ENCODE measurements at regions not wholly inside any gene's neighbourhood (a gene's known extent, or its start where the extent isn't known, plus 50 kb on each side); places are given as distances from the start of the nearest gene placed in this dataset.

DNA sequence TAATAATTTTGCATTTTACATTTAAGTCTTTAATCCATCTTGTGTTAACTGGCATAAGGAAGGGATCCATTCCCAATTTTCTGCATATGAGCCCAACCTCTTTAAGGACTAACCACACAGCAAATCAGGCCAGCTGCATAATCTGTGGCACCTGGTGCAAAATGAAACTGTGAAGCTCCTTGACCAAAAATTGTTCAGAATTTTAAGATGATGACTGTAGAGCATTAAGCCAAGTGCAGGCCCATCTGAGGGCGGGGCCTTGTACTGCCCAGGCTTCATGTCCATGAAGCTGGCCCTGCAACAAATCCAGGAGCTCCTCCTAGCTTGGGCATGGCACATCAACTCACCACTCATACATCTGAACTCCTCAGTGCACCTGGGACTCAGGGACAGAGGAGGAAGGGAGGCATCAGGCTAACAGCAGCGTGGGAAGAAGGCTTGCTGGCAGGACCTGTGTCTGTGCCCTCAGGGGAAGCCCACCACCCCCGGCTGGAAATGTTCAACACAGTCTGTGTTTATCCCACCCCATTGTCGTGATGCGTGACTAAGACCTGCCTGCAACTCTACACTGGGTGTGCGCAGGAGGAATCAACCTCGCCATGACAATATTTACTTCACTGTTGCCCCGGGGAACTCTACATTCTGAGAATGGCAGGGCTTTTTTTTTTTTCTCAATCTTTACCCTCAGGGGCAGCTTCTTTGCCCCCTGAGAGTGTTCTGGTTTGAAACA lies 128.9 kb upstream of the SIX2 start:
- TF ChIP-seq EZH2 (IDR thresholded peaks at IDR 0.05) (no peak), FOXP2 (optimal IDR thresholded peaks at IDR 0.05; ENCODE audit: control extremely low read depth, extremely low read length, insufficient read depth) (no peak), POLR2AphosphoS5 (IDR thresholded peaks at IDR 0.05; ENCODE audit: borderline replicate concordance, low read depth, low read length) (no peak)
- Histone ChIP-seq H3K9me3 (ENCODE audit: low read depth, low read length) (no peaks in the 10 kb centered on the region), H3K9ac (ENCODE audit: insufficient read length) (no peak overlapping the region), H3K36me3 (ENCODE audit: insufficient read depth, low read length) (no peaks in the 10 kb centered on the region), H3K27ac (no peak overlapping the region), H3K4me3 (no peak overlapping the region)
- no peak for DNase-seq (ENCODE audit: low read depth, low spot score)

DNA sequence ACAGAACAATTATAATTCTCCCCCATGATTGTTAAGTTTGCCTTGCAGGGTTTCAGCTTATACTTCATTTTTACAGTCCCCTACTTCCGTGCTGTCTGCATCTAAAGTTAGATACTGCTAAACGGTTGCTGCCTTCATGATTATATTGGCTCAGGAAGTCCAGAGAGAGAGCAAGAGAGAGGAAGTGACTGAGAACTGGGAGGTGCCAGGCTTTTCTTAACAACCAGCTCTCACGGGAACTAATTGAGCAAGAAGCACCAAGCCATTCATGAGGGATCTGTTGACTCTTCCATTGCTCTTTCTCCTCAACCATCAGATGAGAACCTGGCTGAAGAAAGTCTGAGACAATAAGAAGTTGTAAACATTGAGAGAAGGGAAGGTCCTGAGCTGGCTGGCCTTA lies 125.5 kb upstream of the SIX2 start:
- Histone ChIP-seq H3K9ac (ENCODE audit: insufficient read length) (no peak overlapping the region), H3K9me3 (ENCODE audit: low read depth, low read length) (no peaks in the 10 kb centered on the region), H3K27ac (peak overlapping the region; percentile 29; the same call in 1 of the 2 replicates), H3K36me3 (ENCODE audit: insufficient read depth, low read length) (no peaks in the 10 kb centered on the region), H3K4me3 (peak overlapping the region; percentile 6; the same call in 1 of the 2 replicates)
- DNase-seq (ENCODE audit: low read depth, low spot score) = no peak
- TF ChIP-seq POLR2AphosphoS5 (IDR thresholded peaks at IDR 0.05; ENCODE audit: borderline replicate concordance, low read depth, low read length) (no peak), FOXP2 (optimal IDR thresholded peaks at IDR 0.05; ENCODE audit: control extremely low read depth, extremely low read length, insufficient read depth) (no peak), EZH2 (IDR thresholded peaks at IDR 0.05) (no peak)

DNA sequence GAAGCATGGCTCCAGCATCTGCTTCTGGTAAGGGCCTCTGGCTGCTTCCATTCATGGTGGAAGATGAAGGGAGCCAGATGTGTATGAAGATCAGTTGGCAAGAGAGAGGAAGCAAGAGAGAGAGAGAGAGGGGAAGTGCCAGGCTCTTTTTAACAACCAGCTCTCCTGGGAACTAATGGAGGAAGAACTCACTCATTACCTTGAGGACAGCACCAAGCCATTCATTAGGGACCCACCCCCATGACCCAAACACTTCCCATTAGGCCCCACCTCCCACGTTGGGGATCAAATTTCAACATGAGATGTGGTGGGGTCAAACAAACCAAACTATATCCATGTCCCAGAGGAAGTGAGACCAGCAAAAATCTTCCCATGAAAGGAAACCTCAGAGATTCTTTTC lies 124.8 kb upstream of the SIX2 start:
- peak overlapping the region; percentile 29; the same call in 1 of the 2 replicates for H3K27ac ChIP-seq
- DNase-seq (ENCODE audit: low read depth, low spot score) = no peak

DNA sequence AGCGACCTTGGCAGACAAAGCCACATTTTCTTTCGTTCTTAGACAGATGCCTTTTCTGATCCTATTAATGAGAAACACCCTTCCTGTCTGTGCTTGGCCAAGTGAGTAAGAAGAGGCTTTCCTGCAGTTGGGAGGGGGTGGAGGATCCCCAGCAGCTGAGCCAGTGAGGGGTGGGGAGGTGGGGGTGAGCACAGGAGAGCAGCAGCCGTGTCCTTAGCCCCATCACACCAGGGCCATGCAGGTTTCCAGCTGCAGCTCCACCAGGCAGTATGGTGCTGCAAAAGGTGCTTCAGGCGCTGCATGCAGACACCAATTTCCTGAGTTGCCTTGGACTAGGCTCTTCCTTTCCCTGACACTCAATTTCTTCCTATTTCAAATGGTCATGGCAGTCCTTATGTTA lies 123.3 kb upstream of the SIX2 start:
- DNase-seq (ENCODE audit: low read depth, low spot score) = no peak
- Histone ChIP-seq H3K9ac (ENCODE audit: insufficient read length) (no peak overlapping the region), H3K36me3 (ENCODE audit: insufficient read depth, low read length) (no peaks in the 10 kb centered on the region), H3K4me3 (no peak overlapping the region), H3K9me3 (ENCODE audit: low read depth, low read length) (no peaks in the 10 kb centered on the region), H3K27ac (no peak overlapping the region)
- TF ChIP-seq POLR2AphosphoS5 (IDR thresholded peaks at IDR 0.05; ENCODE audit: borderline replicate concordance, low read depth, low read length) (no peak), EZH2 (IDR thresholded peaks at IDR 0.05) (no peak), FOXP2 (optimal IDR thresholded peaks at IDR 0.05; ENCODE audit: control extremely low read depth, extremely low read length, insufficient read depth) (no peak)

More for the DNA sequence above, 124.8 kb upstream of the SIX2 start:
- TF ChIP-seq EZH2 (IDR thresholded peaks at IDR 0.05) (no peak), POLR2AphosphoS5 (IDR thresholded peaks at IDR 0.05; ENCODE audit: borderline replicate concordance, low read depth, low read length) (no peak), FOXP2 (optimal IDR thresholded peaks at IDR 0.05; ENCODE audit: control extremely low read depth, extremely low read length, insufficient read depth) (no peak)
- no peaks in the 10 kb centered on the region for H3K9me3 ChIP-seq (ENCODE audit: low read depth, low read length)
- no peak overlapping the region for H3K9ac ChIP-seq (ENCODE audit: insufficient read length)
- H3K4me3 ChIP-seq = no peak overlapping the region
- no peaks in the 10 kb centered on the region for H3K36me3 ChIP-seq (ENCODE audit: insufficient read depth, low read length)

DNA sequence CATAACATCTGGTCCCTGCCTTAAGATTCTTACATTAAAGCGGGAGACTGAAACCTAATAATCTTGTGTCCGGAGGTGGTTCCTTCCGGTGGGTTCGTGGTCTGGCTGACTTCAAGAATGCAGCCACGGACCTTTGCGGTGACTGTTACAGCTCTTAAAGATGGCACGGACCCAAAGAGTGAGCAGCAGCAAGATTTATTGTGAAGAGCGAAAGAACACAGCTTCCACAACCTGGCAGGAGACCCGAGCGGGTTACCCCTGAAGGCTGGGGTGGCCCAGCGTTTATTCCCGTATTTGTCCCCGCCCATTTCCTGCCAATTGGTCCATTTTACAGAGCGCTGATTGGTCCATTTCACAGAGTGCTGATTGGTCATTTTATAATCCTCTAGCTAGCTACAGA lies 122.3 kb upstream of the SIX2 start:
- TF ChIP-seq POLR2AphosphoS5 (IDR thresholded peaks at IDR 0.05; ENCODE audit: borderline replicate concordance, low read depth, low read length) = no peak
- no peak for DNase-seq (ENCODE audit: low read depth, low spot score)
- Histone ChIP-seq H3K9me3 (ENCODE audit: low read depth, low read length) (no peaks in the 10 kb centered on the region), H3K4me3 (no peak overlapping the region), H3K27ac (no peak overlapping the region), H3K9ac (ENCODE audit: insufficient read length) (no peak overlapping the region), H3K36me3 (ENCODE audit: insufficient read depth, low read length) (no peaks in the 10 kb centered on the region)

DNA sequence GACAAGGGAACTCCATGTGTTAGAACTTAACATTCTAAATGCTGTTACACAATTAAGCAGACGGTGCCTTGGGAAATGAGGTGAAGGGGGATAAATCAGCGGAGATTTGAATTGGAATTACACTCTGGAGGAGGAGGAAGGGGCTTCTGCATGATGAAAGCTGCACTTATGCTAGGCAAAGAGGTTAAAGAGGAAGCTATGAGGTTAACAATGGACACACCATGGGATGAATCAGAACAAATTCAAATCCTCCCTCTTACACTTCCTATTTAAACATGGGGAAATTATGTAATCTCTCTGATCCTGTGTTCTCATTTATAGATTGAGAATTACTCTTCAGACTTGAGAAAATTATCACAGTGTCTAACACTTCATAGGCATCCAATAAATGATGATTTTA lies 121.5 kb upstream of the SIX2 start:
- no peak for TF ChIP-seq EZH2 (IDR thresholded peaks at IDR 0.05)
- TF ChIP-seq FOXP2 (optimal IDR thresholded peaks at IDR 0.05; ENCODE audit: control extremely low read depth, extremely low read length, insufficient read depth) = no peak
- TF ChIP-seq POLR2AphosphoS5 (IDR thresholded peaks at IDR 0.05; ENCODE audit: borderline replicate concordance, low read depth, low read length) = no peak
- Histone ChIP-seq H3K9me3 (ENCODE audit: low read depth, low read length) (no peaks in the 10 kb centered on the region), H3K36me3 (ENCODE audit: insufficient read depth, low read length) (no peaks in the 10 kb centered on the region), H3K27ac (no peak overlapping the region), H3K9ac (ENCODE audit: insufficient read length) (no peak overlapping the region), H3K4me3 (no peak overlapping the region)
- DNase-seq (ENCODE audit: low read depth, low spot score) = no peak

DNA sequence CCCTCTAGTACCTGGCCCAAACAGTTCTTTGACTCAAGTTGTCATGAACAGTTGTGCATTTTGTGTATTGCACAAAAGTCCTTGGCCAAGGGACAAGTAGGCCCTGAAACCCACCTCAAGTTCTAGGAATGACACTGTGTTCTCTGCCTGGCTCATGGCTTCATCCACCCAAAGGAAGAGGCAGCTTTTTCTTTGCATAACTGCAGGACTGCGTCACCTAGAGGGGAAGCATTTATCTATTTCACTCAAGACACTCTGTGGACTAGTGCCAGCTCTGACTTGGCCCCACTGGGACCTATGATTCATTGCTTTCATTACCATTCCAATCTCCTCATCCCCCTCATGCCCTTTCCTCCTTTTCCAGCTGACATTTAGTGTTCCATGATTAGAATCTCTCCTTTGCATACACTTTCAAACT lies 119.3 kb upstream of the SIX2 start:
- H3K27ac ChIP-seq = no peak overlapping the region
- no peak overlapping the region for H3K9ac ChIP-seq (ENCODE audit: insufficient read length)
- no peak overlapping the region for H3K4me3 ChIP-seq
- TF ChIP-seq POLR2AphosphoS5 (IDR thresholded peaks at IDR 0.05; ENCODE audit: borderline replicate concordance, low read depth, low read length) (no peak), FOXP2 (optimal IDR thresholded peaks at IDR 0.05; ENCODE audit: control extremely low read depth, extremely low read length, insufficient read depth) (no peak), EZH2 (IDR thresholded peaks at IDR 0.05) (no peak)
- H3K9me3 ChIP-seq (ENCODE audit: low read depth, low read length) = no peaks in the 10 kb centered on the region
- no peaks in the 10 kb centered on the region for H3K36me3 ChIP-seq (ENCODE audit: insufficient read depth, low read length)
- no peak for DNase-seq (ENCODE audit: low read depth, low spot score)

DNA sequence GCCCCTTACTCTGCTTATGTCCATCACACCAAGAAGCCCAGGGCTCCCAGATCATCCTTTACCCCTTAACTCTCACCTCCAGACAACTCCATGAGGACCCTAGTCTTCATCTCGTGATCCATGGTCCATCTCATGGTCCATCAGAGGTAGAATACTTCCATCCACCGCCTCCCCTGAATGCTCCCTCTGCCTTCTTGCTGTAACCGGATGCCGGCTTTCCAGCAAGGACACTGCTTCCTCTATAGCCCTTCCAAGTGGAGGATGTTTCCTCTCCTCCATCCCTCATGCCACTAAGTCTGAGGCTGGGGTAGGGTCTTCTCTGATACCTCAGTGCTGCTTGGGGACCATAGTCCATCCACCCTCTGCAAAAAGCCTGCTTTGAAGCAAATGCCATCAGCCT lies 118.6 kb upstream of the SIX2 start:
- TF ChIP-seq POLR2AphosphoS5 (IDR thresholded peaks at IDR 0.05; ENCODE audit: borderline replicate concordance, low read depth, low read length) = no peak
- TF ChIP-seq FOXP2 (optimal IDR thresholded peaks at IDR 0.05; ENCODE audit: control extremely low read depth, extremely low read length, insufficient read depth) = no peak
- TF ChIP-seq EZH2 (IDR thresholded peaks at IDR 0.05) = no peak
- Histone ChIP-seq H3K27ac (no peak overlapping the region), H3K9ac (ENCODE audit: insufficient read length) (no peak overlapping the region), H3K36me3 (ENCODE audit: insufficient read depth, low read length) (no peaks in the 10 kb centered on the region), H3K4me3 (no peak overlapping the region), H3K9me3 (ENCODE audit: low read depth, low read length) (no peaks in the 10 kb centered on the region)
- no peak for DNase-seq (ENCODE audit: low read depth, low spot score)

DNA sequence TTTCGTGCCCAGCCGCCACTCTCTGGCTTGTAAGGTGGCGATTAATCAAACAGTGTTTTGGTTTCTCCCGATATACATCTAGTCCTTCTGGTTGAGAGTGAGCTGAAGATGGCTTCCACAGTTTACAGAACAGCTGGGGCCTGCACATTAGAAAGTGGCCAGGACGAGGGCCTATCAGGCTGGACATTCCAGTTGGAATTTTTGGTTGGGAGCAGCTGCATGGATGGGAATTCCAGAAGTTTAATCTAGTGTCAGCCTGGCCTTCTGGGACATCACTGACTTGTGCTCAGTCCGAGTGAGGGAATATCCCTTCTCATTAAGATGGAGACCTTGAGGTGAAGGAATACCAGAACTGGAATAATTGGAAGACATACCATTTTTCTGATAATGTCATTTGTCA lies 118.1 kb upstream of the SIX2 start:
- no peak for TF ChIP-seq EZH2 (IDR thresholded peaks at IDR 0.05)
- TF ChIP-seq POLR2AphosphoS5 (IDR thresholded peaks at IDR 0.05; ENCODE audit: borderline replicate concordance, low read depth, low read length) = no peak
- TF ChIP-seq FOXP2 (optimal IDR thresholded peaks at IDR 0.05; ENCODE audit: control extremely low read depth, extremely low read length, insufficient read depth) = no peak
- DNase-seq (ENCODE audit: low read depth, low spot score) = no peak
- H3K9ac ChIP-seq (ENCODE audit: insufficient read length) = no peak overlapping the region

More for the DNA sequence above, 118.1 kb upstream of the SIX2 start:
- H3K9me3 ChIP-seq (ENCODE audit: low read depth, low read length) = no peaks in the 10 kb centered on the region
- no peak overlapping the region for H3K4me3 ChIP-seq
- H3K36me3 ChIP-seq (ENCODE audit: insufficient read depth, low read length) = no peaks in the 10 kb centered on the region
- H3K27ac ChIP-seq = no peak overlapping the region
